SH-SY5Y (cell line): ENCODE measurements at regions not wholly inside any gene's neighbourhood (a gene's known extent, or its start where the extent isn't known, plus 50 kb on each side); places are given as distances from the start of the nearest gene placed in this dataset.

Experiments
- GATA2 ChIP-seq: IDR thresholded peaks from 2 replicates; pipeline ENCODE4 v1.6.1; 2011; ENCODE audit warnings: mild to moderate bottlenecking, low read depth, low read length
- GATA3 ChIP-seq: IDR thresholded peaks from 2 replicates; pipeline ENCODE4 v1.6.1; 2011; ENCODE audit warnings: low read depth, mild to moderate bottlenecking, low read length, moderate library complexity

GRCh38 chr16:22614271-22614947 is 103.7 kb downstream of the NPIPB5 start:
- TF ChIP-seq GATA2 (no peak), GATA3 (no peak)

DNA sequence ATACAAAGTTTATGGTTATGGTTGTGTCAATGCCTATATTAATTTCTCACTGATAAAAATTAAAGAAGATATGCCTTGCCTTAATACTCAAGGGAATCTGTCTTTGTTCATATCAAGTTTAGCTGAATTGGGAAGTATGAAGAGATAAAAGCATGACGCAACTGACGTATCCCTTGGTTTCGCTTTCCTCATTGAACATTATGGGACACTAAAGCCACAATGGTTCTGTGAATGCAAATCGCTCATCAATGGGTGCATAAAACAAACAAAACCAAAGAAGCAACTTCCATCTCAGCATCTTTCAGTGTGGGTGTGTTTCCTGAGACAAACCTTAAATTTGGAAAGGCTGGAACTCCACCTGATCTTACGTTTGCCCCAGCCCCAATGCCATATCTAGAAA is 108.2 kb downstream of the NPIPB5 start:
- TF ChIP-seq GATA3: no peak
- TF ChIP-seq GATA2: no peak

- TF ChIP-seq GATA2 (no peak), GATA3 (no peak)
Measured at GRCh38 chr16:22621586-22622155, 111.0 kb downstream of the NPIPB5 start.

GRCh38 chr16:22622703-22623102 is 112.0 kb downstream of the NPIPB5 start:
- TF ChIP-seq GATA2: no peak
- TF ChIP-seq GATA3: no peak

GRCh38 chr16:22623351-22623781 is 112.7 kb downstream of the NPIPB5 start:
- TF ChIP-seq GATA3 (no peak), GATA2 (no peak)

DNA sequence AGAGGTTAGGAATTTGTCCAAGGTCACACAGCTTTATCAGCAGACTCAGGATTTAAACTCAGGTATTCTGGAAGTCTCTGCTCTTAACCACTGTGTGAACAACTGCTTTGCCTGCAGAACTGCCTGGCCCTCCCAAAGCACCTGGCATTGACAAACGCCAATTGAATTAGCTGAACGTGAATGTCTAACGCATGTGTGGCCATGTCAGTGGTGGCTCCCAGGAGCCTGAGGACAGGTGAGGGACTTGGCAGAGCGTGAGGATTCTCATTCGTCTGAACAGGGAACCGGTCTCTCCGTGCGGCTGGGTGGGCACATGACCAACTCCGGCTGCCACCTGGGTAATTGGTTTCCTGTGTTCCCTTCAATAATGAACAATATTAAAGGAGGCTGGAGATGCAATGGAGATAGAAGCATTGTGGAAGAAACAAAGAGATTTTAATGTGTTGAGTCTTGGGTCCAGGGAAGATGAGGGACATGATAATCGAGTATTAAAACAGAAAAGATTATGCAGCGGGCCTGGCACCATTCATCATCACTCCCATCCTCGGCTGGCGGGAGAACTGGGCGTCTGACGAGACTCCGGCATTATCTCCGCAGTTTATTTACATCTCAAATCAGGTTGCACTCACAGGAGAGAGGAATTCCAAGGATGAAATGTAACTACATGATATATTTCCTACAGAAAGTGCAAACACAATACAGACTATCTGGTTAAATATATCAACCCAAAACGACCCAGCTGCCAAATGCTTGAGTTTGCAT is 113.5 kb downstream of the NPIPB5 start:
- peak; percentile 96 for TF ChIP-seq GATA2
- TF ChIP-seq GATA3: peak; percentile 87

DNA sequence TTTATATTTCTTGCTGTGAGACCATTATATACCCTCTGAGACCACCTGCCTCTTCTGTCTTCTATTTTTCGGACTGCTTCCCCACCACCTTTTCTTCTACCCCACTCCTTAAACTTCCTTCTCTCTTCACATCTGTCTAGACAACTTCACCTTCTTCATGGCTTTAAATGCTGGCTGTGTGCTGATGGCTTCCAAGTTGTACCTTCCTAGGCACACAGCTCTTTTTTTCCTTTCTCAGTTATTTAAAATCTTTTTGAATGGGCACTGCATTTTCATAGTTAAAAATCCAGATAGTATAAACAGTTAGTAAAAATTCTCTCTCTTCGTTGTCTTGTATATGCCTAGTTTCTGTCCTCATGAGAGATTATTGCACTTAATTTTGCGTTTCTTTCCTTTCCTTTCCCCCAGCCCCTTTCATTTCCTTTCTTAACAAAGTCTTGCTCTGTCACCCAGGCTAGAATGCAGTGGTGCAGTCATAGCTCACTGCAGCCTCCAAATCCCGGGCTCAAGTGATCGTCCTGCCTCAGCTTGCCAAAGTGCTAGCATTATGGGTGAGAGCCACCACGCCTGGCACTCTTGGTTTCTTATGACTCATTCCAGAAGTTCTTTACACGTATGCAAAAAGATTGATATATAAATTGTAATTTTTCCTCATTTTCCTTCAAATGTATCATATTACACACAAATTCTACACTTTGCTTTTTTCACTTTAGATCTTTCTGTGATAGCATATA is 114.3 kb downstream of the NPIPB5 start:
- TF ChIP-seq GATA2 (no peak), GATA3 (no peak)

DNA sequence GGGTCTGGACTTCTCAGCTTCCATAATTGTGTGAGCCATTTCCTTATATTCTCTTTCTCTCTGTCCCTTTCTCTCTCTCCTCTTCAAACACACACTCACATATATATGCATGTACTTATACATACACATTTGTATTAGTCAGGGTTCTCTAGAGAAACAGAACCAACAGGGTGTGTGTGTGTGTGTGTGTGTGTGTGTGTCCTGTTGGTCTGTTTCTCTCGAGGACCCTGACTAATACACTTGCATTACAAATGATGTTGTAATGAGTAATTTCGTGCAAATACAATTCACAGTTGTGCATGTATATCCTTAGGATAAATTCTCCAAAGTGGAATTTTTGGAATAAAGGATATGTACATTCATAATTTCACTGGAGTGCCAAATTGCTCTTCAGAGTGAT is 115.3 kb downstream of the NPIPB5 start:
- TF ChIP-seq GATA3 (no peak), GATA2 (no peak)

DNA sequence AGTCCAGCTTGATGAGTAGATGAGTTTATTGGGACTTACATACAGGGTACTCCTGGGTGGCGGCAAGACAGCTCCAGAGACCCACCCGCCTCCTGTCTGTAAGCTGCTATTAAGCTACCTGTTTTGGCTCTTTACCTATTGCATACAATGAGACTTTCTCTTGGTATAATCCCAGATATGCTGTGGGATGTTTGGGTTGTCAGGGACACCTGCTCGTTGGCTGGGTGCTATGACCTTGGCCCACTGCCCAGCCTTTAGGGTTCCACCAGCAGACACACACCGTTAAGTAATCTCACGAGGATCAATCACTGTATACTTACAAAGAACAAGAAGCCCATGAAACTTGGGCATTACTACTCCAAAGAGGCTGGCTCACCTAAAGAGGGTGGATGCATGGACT is 116.4 kb downstream of the NPIPB5 start:
- no peak for TF ChIP-seq GATA3

DNA sequence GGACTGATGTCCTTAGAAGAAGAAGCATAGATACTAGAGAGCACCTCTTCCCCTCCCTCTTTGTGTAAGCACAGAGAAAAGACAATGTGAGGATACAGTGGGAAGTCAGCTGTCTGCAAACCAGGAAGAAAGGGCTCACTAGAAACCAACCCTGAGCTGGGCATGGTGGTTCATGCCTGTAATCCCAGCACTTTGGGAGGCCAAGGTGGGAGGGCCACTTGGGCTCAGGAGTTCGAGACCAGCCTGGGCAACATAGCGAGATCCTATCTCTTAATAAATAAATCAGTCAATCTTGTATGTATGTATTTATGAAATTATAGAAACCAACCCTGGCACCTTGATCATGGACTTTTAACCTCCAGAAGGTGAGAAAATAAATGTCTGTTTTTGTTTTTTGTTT is 118.3 kb downstream of the NPIPB5 start:
- TF ChIP-seq GATA3 (no peak), GATA2 (no peak)

GRCh38 chr16:22630242-22630641 is 119.6 kb downstream of the NPIPB5 start:
- no peak for TF ChIP-seq GATA3
- TF ChIP-seq GATA2: no peak

DNA sequence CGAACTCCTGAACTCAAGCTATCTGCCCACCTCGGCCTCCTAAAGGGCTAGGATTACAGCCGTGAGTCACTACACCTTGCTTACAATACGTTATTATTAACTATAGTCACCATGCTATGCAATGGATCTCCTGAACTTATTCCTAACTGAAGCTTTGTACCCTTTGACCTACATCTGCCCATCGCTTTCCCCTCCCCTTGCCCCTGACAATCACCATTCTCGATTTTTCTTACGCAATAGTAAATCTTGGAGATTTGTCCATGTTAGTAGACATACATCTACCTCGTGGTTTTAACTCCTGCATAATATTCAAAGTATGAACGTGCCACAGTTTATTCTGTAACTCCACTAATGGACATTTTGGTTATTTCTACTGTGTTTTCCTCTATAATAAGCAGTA is 120.6 kb downstream of the NPIPB5 start:
- TF ChIP-seq GATA2 (no peak), GATA3 (no peak)

- TF ChIP-seq GATA3 (no peak), GATA2 (no peak)
Measured at GRCh38 chr16:22632606-22633005, 121.9 kb downstream of the NPIPB5 start.

GRCh38 chr16:22633280-22633679 is 122.6 kb downstream of the NPIPB5 start:
- TF ChIP-seq GATA3 (no peak), GATA2 (no peak)
